ENCODE measurements at regions not wholly inside any gene's neighbourhood (a gene's known extent, or its start where the extent isn't known, plus 50 kb on each side); places are given as distances from the start of the nearest gene placed in this dataset.

DNA sequence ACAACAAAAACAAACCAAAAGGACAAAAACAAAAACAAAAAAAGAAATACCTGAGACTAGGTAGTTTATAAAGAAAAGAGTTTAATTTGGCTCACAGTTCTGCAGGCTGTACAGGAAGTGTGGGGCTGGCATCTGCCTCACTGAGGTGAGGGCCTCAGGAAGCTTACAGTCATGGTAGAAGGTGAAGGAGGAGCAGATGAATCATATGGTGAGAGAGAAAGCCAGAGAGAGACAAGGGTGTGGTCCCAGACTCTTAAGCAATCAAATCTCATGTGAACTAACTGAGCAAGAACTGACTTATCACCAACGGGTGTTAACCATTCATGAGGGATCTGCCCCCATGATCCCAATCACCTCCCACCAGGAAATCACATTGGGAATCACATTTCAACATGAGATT lies 58.8 kb upstream of the ZBED5 start:
- Mint-ChIP-seq H3K27me3 (ENCODE audit: low read depth) (no peaks in the 10 kb centered on the region), H3K36me3 (ENCODE audit: low read depth) (no peaks in the 10 kb centered on the region), H3K9me3 (peaks cover 13% of the 10 kb centered on the region), H3K27ac (ENCODE audit: unreplicated experiment) (no peak overlapping the region), H3K4me1 (peaks cover 1% of the 10 kb centered on the region), H3K4me3 (no peak overlapping the region)
- TF ChIP-seq, protein P1, sequence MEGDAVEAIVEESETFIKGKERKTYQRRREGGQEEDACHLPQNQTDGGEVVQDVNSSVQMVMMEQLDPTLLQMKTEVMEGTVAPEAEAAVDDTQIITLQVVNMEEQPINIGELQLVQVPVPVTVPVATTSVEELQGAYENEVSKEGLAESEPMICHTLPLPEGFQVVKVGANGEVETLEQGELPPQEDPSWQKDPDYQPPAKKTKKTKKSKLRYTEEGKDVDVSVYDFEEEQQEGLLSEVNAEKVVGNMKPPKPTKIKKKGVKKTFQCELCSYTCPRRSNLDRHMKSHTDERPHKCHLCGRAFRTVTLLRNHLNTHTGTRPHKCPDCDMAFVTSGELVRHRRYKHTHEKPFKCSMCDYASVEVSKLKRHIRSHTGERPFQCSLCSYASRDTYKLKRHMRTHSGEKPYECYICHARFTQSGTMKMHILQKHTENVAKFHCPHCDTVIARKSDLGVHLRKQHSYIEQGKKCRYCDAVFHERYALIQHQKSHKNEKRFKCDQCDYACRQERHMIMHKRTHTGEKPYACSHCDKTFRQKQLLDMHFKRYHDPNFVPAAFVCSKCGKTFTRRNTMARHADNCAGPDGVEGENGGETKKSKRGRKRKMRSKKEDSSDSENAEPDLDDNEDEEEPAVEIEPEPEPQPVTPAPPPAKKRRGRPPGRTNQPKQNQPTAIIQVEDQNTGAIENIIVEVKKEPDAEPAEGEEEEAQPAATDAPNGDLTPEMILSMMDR (conservative IDR thresholded peaks at IDR 0.05), result no peak
- DNase-seq (ENCODE audit: low read depth, low spot score), result no peak

DNA sequence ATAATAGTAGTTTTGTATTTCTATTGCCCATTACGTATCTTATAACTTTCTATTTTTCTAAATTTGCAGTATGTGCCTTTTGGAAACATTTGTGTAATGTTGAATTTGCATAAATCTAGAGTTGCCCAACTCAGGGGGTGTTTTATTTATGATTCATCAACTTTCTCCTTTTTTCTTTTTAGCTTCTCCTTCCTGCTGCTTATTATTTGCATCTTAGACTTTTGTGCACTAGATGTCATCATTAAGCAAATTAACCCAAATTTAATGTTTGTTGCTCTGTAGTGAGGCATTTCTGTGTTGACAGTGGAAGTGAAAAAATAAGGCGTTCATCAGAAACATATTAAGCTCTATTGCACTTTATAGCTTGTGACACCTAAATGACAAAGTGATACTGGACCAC lies 56.2 kb upstream of the ZBED5 start:
- DNase-seq (ENCODE audit: low read depth, low spot score), result no peak
- H3K27me3 Mint-ChIP-seq (ENCODE audit: low read depth), result no peaks in the 10 kb centered on the region
- H3K4me1 Mint-ChIP-seq, result peaks cover 5% of the 10 kb centered on the region
- H3K27ac Mint-ChIP-seq (ENCODE audit: unreplicated experiment), result no peak overlapping the region
- TF ChIP-seq, protein P1 (conservative IDR thresholded peaks at IDR 0.05), result no peak
- no peaks in the 10 kb centered on the region for H3K36me3 Mint-ChIP-seq (ENCODE audit: low read depth)
- H3K4me3 Mint-ChIP-seq, result no peak overlapping the region
- peaks cover 13% of the 10 kb centered on the region for H3K9me3 Mint-ChIP-seq

DNA sequence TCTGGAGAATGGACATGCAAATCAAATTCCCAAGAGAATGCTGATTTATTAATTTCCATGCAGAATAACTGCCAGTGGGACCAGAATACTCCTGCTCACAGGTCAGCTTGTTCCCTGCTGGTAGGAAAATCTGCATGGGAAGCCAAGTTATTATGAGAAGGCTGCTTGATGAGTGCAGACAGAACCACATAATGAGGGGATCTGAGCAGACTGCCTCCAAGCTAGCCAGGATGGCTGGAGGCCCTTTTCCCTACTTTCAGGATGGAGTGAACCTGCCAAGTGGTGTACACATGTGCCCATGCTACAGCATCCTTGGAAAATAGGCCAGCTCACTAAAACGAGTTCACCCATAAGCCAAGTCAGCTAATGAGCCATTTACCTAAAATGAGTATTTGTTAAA lies 55.2 kb upstream of the ZBED5 start:
- H3K27ac Mint-ChIP-seq (ENCODE audit: unreplicated experiment), result no peak overlapping the region
- no peaks in the 10 kb centered on the region for H3K36me3 Mint-ChIP-seq (ENCODE audit: low read depth)
- TF ChIP-seq, protein P1 (conservative IDR thresholded peaks at IDR 0.05), result no peak
- no peaks in the 10 kb centered on the region for H3K27me3 Mint-ChIP-seq (ENCODE audit: low read depth)
- H3K4me1 Mint-ChIP-seq, result peaks cover 5% of the 10 kb centered on the region
- peaks cover 7% of the 10 kb centered on the region for H3K9me3 Mint-ChIP-seq
- DNase-seq (ENCODE audit: low read depth, low spot score), result no peak
- no peak overlapping the region for H3K4me3 Mint-ChIP-seq

DNA sequence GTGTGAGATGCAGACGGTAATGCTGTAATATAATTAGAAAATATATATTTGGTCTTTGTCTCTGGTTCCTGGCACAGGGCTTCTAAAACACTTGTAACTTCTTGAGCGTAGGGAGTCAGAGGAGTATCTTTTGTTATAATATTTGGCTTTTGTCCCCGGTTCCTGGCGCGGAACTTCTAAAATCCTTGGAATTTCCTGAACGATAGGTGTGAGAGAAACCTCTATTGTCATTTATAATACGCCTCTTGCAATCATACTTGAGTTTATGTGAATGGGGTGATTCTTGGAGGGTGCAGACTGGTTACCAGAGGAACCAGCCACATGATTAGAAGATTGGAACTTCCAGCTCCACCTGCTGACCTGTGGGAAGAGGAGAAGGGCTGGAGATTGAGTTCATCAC lies 54.1 kb upstream of the ZBED5 start:
- no peaks in the 10 kb centered on the region for H3K27me3 Mint-ChIP-seq (ENCODE audit: low read depth)
- TF ChIP-seq, protein P1 (conservative IDR thresholded peaks at IDR 0.05), result no peak
- H3K27ac Mint-ChIP-seq (ENCODE audit: unreplicated experiment), result no peak overlapping the region
- no peaks in the 10 kb centered on the region for H3K36me3 Mint-ChIP-seq (ENCODE audit: low read depth)
- DNase-seq (ENCODE audit: low read depth, low spot score), result no peak
- peaks cover 3% of the 10 kb centered on the region for H3K9me3 Mint-ChIP-seq
- H3K4me1 Mint-ChIP-seq, result peaks cover 5% of the 10 kb centered on the region
- H3K4me3 Mint-ChIP-seq, result no peak overlapping the region

DNA sequence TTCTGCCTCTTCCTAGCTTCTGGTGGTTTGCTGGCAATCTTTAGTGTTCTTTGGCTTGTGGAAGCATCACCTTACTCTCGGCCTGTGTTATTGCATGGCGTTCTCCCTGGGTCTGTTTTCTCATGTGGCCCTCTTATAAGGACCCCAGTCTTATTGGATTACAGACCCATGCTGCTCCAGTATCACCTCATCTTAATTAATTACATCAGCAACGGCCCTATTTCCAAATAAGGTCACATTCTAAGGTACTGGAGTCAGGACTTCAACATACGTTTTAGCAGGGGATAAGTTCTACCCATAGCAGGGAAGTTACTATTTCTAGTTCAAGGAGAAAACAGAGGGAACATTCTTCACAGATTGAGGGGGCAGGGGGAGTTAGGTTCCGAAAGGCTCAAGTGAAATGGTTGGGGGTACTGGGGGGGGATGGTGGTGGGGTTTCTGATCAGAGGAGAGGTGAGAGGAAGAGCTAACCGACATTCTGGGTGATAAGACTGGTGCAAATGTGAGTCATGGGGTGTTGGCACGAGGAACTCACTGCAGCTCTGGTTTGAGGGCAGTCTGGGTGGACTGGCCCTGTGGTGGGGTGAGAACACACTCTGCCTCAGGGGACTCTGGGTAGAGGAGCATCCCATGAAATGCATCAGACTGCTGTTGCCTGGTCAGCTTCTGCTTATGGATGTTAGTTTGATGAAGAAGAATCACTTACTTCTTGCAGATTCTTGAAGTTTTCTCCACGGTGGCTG lies 51.5 kb upstream of the ZBED5 start:
- H3K4me3 Mint-ChIP-seq, result no peak overlapping the region
- H3K36me3 Mint-ChIP-seq (ENCODE audit: low read depth), result no peaks in the 10 kb centered on the region
- peaks cover 5% of the 10 kb centered on the region for H3K4me1 Mint-ChIP-seq
- no peak for DNase-seq (ENCODE audit: low read depth, low spot score)
- no peak overlapping the region for H3K27ac Mint-ChIP-seq (ENCODE audit: unreplicated experiment)
- no peaks in the 10 kb centered on the region for H3K9me3 Mint-ChIP-seq
- H3K27me3 Mint-ChIP-seq (ENCODE audit: low read depth), result no peaks in the 10 kb centered on the region
- TF ChIP-seq, protein P1 (conservative IDR thresholded peaks at IDR 0.05), result no peak
